ENCODE measurements at regions not wholly inside any gene's neighbourhood (a gene's known extent, or its start where the extent isn't known, plus 50 kb on each side); places are given as distances from the start of the nearest gene placed in this dataset.

- intact Hi-C loops (cut with DNase I): no loop called here
Observed at GRCh38 chr19:29375429-29376119, 150.2 kb upstream of the VSTM2B start.

DNA sequence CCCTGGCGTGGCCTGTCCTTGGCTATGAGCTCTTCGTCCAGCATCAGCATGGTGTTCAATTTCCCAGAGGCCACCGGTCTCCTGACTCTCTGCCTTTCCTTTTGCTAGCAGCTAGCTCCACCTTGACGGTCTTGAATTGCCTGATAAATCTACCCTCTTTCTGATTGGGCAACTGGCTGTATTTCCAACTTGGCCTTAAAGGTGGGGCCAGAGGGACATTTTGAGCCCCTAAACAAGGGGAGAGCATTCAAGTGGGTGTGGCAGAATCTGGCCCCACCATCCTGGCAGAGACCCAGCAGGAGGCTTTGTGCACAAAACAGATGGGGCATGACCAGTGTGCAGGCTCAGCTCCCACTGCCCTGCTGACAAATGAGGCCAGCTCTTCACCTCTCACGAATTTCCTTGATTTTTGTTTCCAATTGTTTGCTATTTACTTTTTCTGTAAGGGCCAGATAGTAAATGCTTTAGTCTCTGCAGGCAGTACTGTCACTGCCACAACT, 148.9 kb upstream of the VSTM2B start:
- TF ChIP-seq, protein P1, sequence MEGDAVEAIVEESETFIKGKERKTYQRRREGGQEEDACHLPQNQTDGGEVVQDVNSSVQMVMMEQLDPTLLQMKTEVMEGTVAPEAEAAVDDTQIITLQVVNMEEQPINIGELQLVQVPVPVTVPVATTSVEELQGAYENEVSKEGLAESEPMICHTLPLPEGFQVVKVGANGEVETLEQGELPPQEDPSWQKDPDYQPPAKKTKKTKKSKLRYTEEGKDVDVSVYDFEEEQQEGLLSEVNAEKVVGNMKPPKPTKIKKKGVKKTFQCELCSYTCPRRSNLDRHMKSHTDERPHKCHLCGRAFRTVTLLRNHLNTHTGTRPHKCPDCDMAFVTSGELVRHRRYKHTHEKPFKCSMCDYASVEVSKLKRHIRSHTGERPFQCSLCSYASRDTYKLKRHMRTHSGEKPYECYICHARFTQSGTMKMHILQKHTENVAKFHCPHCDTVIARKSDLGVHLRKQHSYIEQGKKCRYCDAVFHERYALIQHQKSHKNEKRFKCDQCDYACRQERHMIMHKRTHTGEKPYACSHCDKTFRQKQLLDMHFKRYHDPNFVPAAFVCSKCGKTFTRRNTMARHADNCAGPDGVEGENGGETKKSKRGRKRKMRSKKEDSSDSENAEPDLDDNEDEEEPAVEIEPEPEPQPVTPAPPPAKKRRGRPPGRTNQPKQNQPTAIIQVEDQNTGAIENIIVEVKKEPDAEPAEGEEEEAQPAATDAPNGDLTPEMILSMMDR (IDR thresholded peaks at IDR 0.05): no peak
- DNase-seq: no peak

More at GRCh38 chr19:29375429-29376119, 150.2 kb upstream of the VSTM2B start:
- H3K27me3 ChIP-seq: peaks cover 0 to 30% of the 10 kb centered on the region in 2 donors
- DNase-seq (no peak), ATAC-seq (no peak)
- H3K4me3 ChIP-seq: no peak overlapping the region
- no peaks in the 10 kb centered on the region for H3K36me3 ChIP-seq
- no peak overlapping the region for H3K27ac ChIP-seq
- TF ChIP-seq, protein P1 (IDR thresholded peaks at IDR 0.05): no peak
- no peaks in the 10 kb centered on the region for H3K9me3 ChIP-seq
- H3K4me1 ChIP-seq: no peaks in the 10 kb centered on the region

GRCh38 chr19:29378126-29378525, 147.7 kb upstream of the VSTM2B start:
- no peak for ATAC-seq
- Histone ChIP-seq H3K9me3 (no peaks in the 10 kb centered on the region), H3K27ac (no peak overlapping the region), H3K27me3 (peaks cover 0 to 42% of the 10 kb centered on the region in 2 donors), H3K4me1 (no peaks in the 10 kb centered on the region), H3K4me3 (no peak overlapping the region), H3K36me3 (no peaks in the 10 kb centered on the region)
- TF ChIP-seq, protein P1 (IDR thresholded peaks at IDR 0.05): no peak
- intact Hi-C loops (cut with DNase I): no loop called here
- DNase-seq: no peak

More for the DNA sequence above, 148.9 kb upstream of the VSTM2B start:
- H3K27me3 ChIP-seq: peaks cover 0 to 42% of the 10 kb centered on the region in 2 donors
- no peak overlapping the region for H3K27ac ChIP-seq
- H3K4me1 ChIP-seq: no peaks in the 10 kb centered on the region
- no peak overlapping the region for H3K4me3 ChIP-seq
- no peaks in the 10 kb centered on the region for H3K36me3 ChIP-seq
- intact Hi-C loops (cut with DNase I): no loop called here
- H3K9me3 ChIP-seq: no peaks in the 10 kb centered on the region
- no peak for ATAC-seq

- H3K27me3 ChIP-seq: peaks cover 0 to 42% of the 10 kb centered on the region in 2 donors
- no peak overlapping the region for H3K4me3 ChIP-seq
- intact Hi-C loops (cut with DNase I): no loop called here
- TF ChIP-seq, protein P1 (IDR thresholded peaks at IDR 0.05): no peak
- ATAC-seq (no peak), DNase-seq (no peak)
- H3K36me3 ChIP-seq: no peaks in the 10 kb centered on the region
- no peak overlapping the region for H3K27ac ChIP-seq
- no peaks in the 10 kb centered on the region for H3K9me3 ChIP-seq
- H3K4me1 ChIP-seq: no peaks in the 10 kb centered on the region
Observed at GRCh38 chr19:29378543-29379080, 147.2 kb upstream of the VSTM2B start.

GRCh38 chr19:29379257-29380021, 146.4 kb upstream of the VSTM2B start:
- H3K9me3 ChIP-seq: no peaks in the 10 kb centered on the region
- TF ChIP-seq, protein P1 (IDR thresholded peaks at IDR 0.05): no peak
- intact Hi-C loops (cut with DNase I): no loop called here
- no peaks in the 10 kb centered on the region for H3K36me3 ChIP-seq
- DNase-seq: no peak
- no peak overlapping the region for H3K27ac ChIP-seq
- ATAC-seq: no peak
- no peak overlapping the region for H3K4me3 ChIP-seq
- H3K4me1 ChIP-seq: no peaks in the 10 kb centered on the region
- H3K27me3 ChIP-seq: peaks cover 0 to 37% of the 10 kb centered on the region in 2 donors

Measured in left lung (tissue), 4 donors.